HEK293T (cell line): ENCODE measurements at regions not wholly inside any gene's neighbourhood (a gene's known extent, or its start where the extent isn't known, plus 50 kb on each side); places are given as distances from the start of the nearest gene placed in this dataset.

Experiments used
- ARNT ChIP-seq: fragments of 450-650 bp; IDR thresholded peaks from 2 replicates; pipeline ENCODE4 v1.6.1; 2017; ENCODE audit warnings: mild to moderate bottlenecking
- ELF4 ChIP-seq: fragments of 450-650 bp; IDR thresholded peaks from 2 replicates; pipeline ENCODE4 v1.6.1; 2017; ENCODE audit warnings: antibody characterized with exemption
- FOXM1 ChIP-seq: fragments of 450-650 bp; IDR thresholded peaks from 2 replicates; pipeline ENCODE4 v1.6.1; 2017; ENCODE audit warnings: mild to moderate bottlenecking, borderline replicate concordance
- L3MBTL2 ChIP-seq: fragments of 450-650 bp; conservative IDR thresholded peaks from 2 replicates; pipeline ENCODE4 v1.6.1; 2016; ENCODE audit warnings: mild to moderate bottlenecking
- NFRKB ChIP-seq: fragments of 450-650 bp; IDR thresholded peaks from 2 replicates; pipeline ENCODE4 v1.6.1; 2016; ENCODE audit warnings: mild to moderate bottlenecking, moderate library complexity
- SP1 ChIP-seq: fragments of 450-650 bp; IDR thresholded peaks from 2 replicates; pipeline ENCODE4 v1.6.1; 2017
- SUZ12 ChIP-seq: fragments of 450-650 bp; IDR thresholded peaks from 2 replicates; pipeline ENCODE4 v1.6.1; 2016; ENCODE audit warnings: mild to moderate bottlenecking
- TARDBP ChIP-seq: fragments of 450-650 bp; IDR thresholded peaks from 2 replicates; pipeline ENCODE4 v1.6.1; 2016
- ZNF384 ChIP-seq: fragments of 450-650 bp; IDR thresholded peaks from 2 replicates; pipeline ENCODE4 v1.6.1; 2016

- TF ChIP-seq ZNF384 (no peak), SUZ12 (no peak), ELF4 (no peak), L3MBTL2 (no peak), FOXM1 (no peak), SP1 (no peak), NFRKB (no peak), TARDBP (no peak), ARNT (no peak)
Measured at GRCh38 chr7:68067845-68068244, 1071.2 kb downstream of the TYW1 start.
